Fibroblast of lung (primary cell): ENCODE measurements at regions not wholly inside any gene's neighbourhood (a gene's known extent, or its start where the extent isn't known, plus 50 kb on each side); places are given as distances from the start of the nearest gene placed in this dataset.
A peak's percentile ranks its signal among the peaks of the same experiment; 100 is the strongest.
"Not testable (repeated sequence)": the region's sequence is repeated elsewhere in the genome, so short reads cannot be mapped to it uniquely, and the experiment has no call there.

Experiments
- DNase-seq, 2 donors: peaks; one replicate each; pipeline versions ENCODE4 v3.0.0 to v3.0.0-alpha.2; 2010; ENCODE audit warnings: low read depth in 2 of 2
- H2AFZ ChIP-seq: 2 replicates; pipeline ENCODE4 v1.5.1; 2012; ENCODE audit warnings: low read length, control low read depth, inconsistent platforms
- H3K27ac ChIP-seq: 2 replicates; pipeline ENCODE4 v1.5.1; 2011; ENCODE audit warnings: low read length, control low read depth; ENCODE audit not compliant: insufficient read depth
- H3K27me3 ChIP-seq: 2 replicates; pipeline ENCODE4 v1.5.1; 2011; ENCODE audit warnings: mild to moderate bottlenecking, low read length; ENCODE audit not compliant: control insufficient read depth, insufficient read depth
- H3K36me3 ChIP-seq: 2 replicates; pipeline ENCODE4 v1.5.1; 2011; ENCODE audit warnings: low read length; ENCODE audit not compliant: control insufficient read depth, insufficient read depth
- H3K4me1 ChIP-seq: 2 replicates; pipeline ENCODE4 v1.5.1; 2011; ENCODE audit warnings: low read length; ENCODE audit not compliant: control insufficient read depth, insufficient read depth; ENCODE audit errors: extremely low read depth
- H3K4me2 ChIP-seq: 2 replicates; pipeline ENCODE4 v1.5.1; 2011; ENCODE audit warnings: low read length, control low read depth; ENCODE audit not compliant: insufficient read depth; ENCODE audit errors: extremely low read depth
- H3K4me3 ChIP-seq, 4 experiments: fragments of 200-600 bp in 1 of 4; sonication (generic) in 1 of 4; replicated peaks in 1 of 4; 2 replicates each; pipeline ENCODE4 v1.5.1; 2011 to 2016; ENCODE audit warnings: low read length in 4 of 4, low read depth in 3 of 4, mild to moderate bottlenecking in 3 of 4, control low read depth in 2 of 4, inconsistent platforms in 1 of 4, mixed read lengths in 1 of 4; ENCODE audit not compliant: insufficient read depth in 1 of 4; ENCODE audit errors: control extremely low read depth in 1 of 4
- H3K79me2 ChIP-seq: 2 replicates; pipeline ENCODE4 v1.5.1; 2012; ENCODE audit warnings: mild to moderate bottlenecking, low read length, inconsistent platforms; ENCODE audit not compliant: control insufficient read depth, insufficient read depth
- H3K9ac ChIP-seq: 2 replicates; pipeline ENCODE4 v1.5.1; 2011; ENCODE audit warnings: mild to moderate bottlenecking, low read length, control low read depth; ENCODE audit not compliant: insufficient read depth
- H3K9me3 ChIP-seq: 2 replicates; pipeline ENCODE4 v1.5.1; 2012; ENCODE audit warnings: low read depth, low read length; ENCODE audit not compliant: control insufficient read depth, insufficient read depth
- H4K20me1 ChIP-seq: 2 replicates; pipeline ENCODE4 v1.5.1; 2011; ENCODE audit warnings: low read length; ENCODE audit not compliant: control insufficient read depth, insufficient read depth; ENCODE audit errors: extremely low read depth
- CTCF ChIP-seq, 2 donors: IDR thresholded peaks in 1 of 2; conservative IDR thresholded peaks in 1 of 2; 1 replicate in 1 of 2; 2 replicates in 1 of 2; pipeline ENCODE4 v1.5.1; 2011 to 2012; ENCODE audit warnings: low read length in 2 of 2, control low read depth in 1 of 2, inconsistent platforms in 1 of 2, low read depth in 1 of 2, mild to moderate bottlenecking in 1 of 2
- EZH2 ChIP-seq: IDR thresholded peaks from 2 replicates; pipeline ENCODE4 v1.5.1; 2012; ENCODE audit warnings: low read length, control low read depth, mild to moderate bottlenecking; ENCODE audit errors: missing control alignments

GRCh38 chr5:57738301-57738700 lies 255.7 kb upstream of the ACTBL2 start:
- TF ChIP-seq CTCF (conservative IDR thresholded peaks at IDR 0.05 in 1 of 2, IDR thresholded peaks at IDR 0.05 in 1 of 2; ENCODE audit: low read depth in 1 of 2, low read length in 2 of 2): no peak
- no peak for TF ChIP-seq EZH2
- Histone ChIP-seq H3K79me2 (no peaks in the 10 kb centered on the region), H3K4me2 (no peak overlapping the region), H3K4me3 (no peak overlapping the region), H3K9me3 (no peaks in the 10 kb centered on the region), H3K9ac (no peak overlapping the region), H3K27ac (no peak overlapping the region), H3K36me3 (no peaks in the 10 kb centered on the region), H3K27me3 (no peaks in the 10 kb centered on the region), H4K20me1 (no peaks in the 10 kb centered on the region), H3K4me1 (peaks cover 6% of the 10 kb centered on the region), H2AFZ (no peak overlapping the region)
- DNase-seq: no peak

GRCh38 chr5:57736716-57737115 lies 254.1 kb upstream of the ACTBL2 start:
- no peaks in the 10 kb centered on the region for H3K79me2 ChIP-seq
- no peak overlapping the region for H3K4me3 ChIP-seq
- no peaks in the 10 kb centered on the region for H3K9me3 ChIP-seq
- no peaks in the 10 kb centered on the region for H3K27me3 ChIP-seq
- no peaks in the 10 kb centered on the region for H4K20me1 ChIP-seq
- peaks cover 6% of the 10 kb centered on the region for H3K4me1 ChIP-seq
- H3K27ac ChIP-seq: no peak overlapping the region
- DNase-seq: no peak
- no peak overlapping the region for H3K9ac ChIP-seq
- H3K36me3 ChIP-seq: no peaks in the 10 kb centered on the region
- TF ChIP-seq CTCF (conservative IDR thresholded peaks at IDR 0.05 in 1 of 2, IDR thresholded peaks at IDR 0.05 in 1 of 2; ENCODE audit: low read depth in 1 of 2, low read length in 2 of 2): no peak
- TF ChIP-seq EZH2: no peak
- peak overlapping the region; percentile 30 for H3K4me2 ChIP-seq
- peak overlapping the region; percentile 61 for H2AFZ ChIP-seq

GRCh38 chr5:57735279-57736153 lies 252.9 kb upstream of the ACTBL2 start:
- not testable (repeated sequence) for H3K4me1 ChIP-seq, H3K9me3 ChIP-seq, H4K20me1 ChIP-seq, H3K27me3 ChIP-seq, H3K4me3 ChIP-seq, H2AFZ ChIP-seq, H3K79me2 ChIP-seq, H3K9ac ChIP-seq, H3K36me3 ChIP-seq
- Histone ChIP-seq H3K27ac (peak overlapping the region; percentile 41), H3K4me2 (peak overlapping the region; percentile 21)
- DNase-seq: peak; percentile 91 to 96
